Dermis blood vessel endothelial cell (primary cell): ENCODE measurements at regions not wholly inside any gene's neighbourhood (a gene's known extent, or its start where the extent isn't known, plus 50 kb on each side); places are given as distances from the start of the nearest gene placed in this dataset.

ENCODE experiments used
- DNase-seq: peaks from one replicate; pipeline ENCODE4 v3.0.0; 2010

GRCh38 chr14:98826618-98827017 lies 445.4 kb downstream of the BCL11B start:
- no peak for DNase-seq

- DNase-seq = no peak
These were observed 437.9 kb downstream of the BCL11B start for GRCh38 chr14:98834119-98834518.

GRCh38 chr14:98835051-98835824 lies 436.8 kb downstream of the BCL11B start:
- no peak for DNase-seq

GRCh38 chr14:98835825-98836100 lies 436.2 kb downstream of the BCL11B start:
- DNase-seq = no peak

GRCh38 chr14:98840091-98840490 lies 431.9 kb downstream of the BCL11B start:
- no peak for DNase-seq

GRCh38 chr14:98840511-98840910 lies 431.5 kb downstream of the BCL11B start:
- no peak for DNase-seq

GRCh38 chr14:98844456-98844855 lies 427.5 kb downstream of the BCL11B start:
- DNase-seq = no peak

GRCh38 chr14:98847521-98848468 lies 424.2 kb downstream of the BCL11B start:
- no peak for DNase-seq

- no peak for DNase-seq
These were observed 418.8 kb downstream of the BCL11B start for GRCh38 chr14:98853063-98853729.

- DNase-seq = no peak
These were observed 415.9 kb downstream of the BCL11B start for GRCh38 chr14:98855926-98856715.

- DNase-seq = no peak
These were observed 413.8 kb downstream of the BCL11B start for GRCh38 chr14:98858158-98858557.

- DNase-seq = no peak
These were observed 413.4 kb downstream of the BCL11B start for GRCh38 chr14:98858561-98858960.

GRCh38 chr14:98859301-98859700 lies 412.7 kb downstream of the BCL11B start:
- no peak for DNase-seq

- no peak for DNase-seq
These were observed 407.8 kb downstream of the BCL11B start for GRCh38 chr14:98864211-98864610.

GRCh38 chr14:98867146-98867545 lies 404.9 kb downstream of the BCL11B start:
- no peak for DNase-seq

- DNase-seq = no peak
These were observed 404.3 kb downstream of the BCL11B start for GRCh38 chr14:98867726-98868125.

- no peak for DNase-seq
These were observed 403.1 kb downstream of the BCL11B start for GRCh38 chr14:98868866-98869265.

GRCh38 chr14:98871796-98872195 lies 400.2 kb downstream of the BCL11B start:
- no peak for DNase-seq

GRCh38 chr14:98877065-98877464 lies 394.9 kb downstream of the BCL11B start:
- DNase-seq = no peak

GRCh38 chr14:98878282-98878681 lies 393.7 kb downstream of the BCL11B start:
- DNase-seq = no peak

GRCh38 chr14:98886982-98887381 lies 385.0 kb downstream of the BCL11B start:
- no peak for DNase-seq

GRCh38 chr14:98888281-98888680 lies 383.7 kb downstream of the BCL11B start:
- no peak for DNase-seq
